Fibroblast of peridontal ligament (primary cell): ENCODE measurements at regions not wholly inside any gene's neighbourhood (a gene's known extent, or its start where the extent isn't known, plus 50 kb on each side); places are given as distances from the start of the nearest gene placed in this dataset.
"Not testable (repeated sequence)": the region's sequence is repeated elsewhere in the genome, so short reads cannot be mapped to it uniquely, and the experiment has no call there.

Experiments
- DNase-seq: peaks from one replicate; pipeline ENCODE4 v3.0.0-alpha.2; 2010; ENCODE audit errors: extremely low read depth

DNA sequence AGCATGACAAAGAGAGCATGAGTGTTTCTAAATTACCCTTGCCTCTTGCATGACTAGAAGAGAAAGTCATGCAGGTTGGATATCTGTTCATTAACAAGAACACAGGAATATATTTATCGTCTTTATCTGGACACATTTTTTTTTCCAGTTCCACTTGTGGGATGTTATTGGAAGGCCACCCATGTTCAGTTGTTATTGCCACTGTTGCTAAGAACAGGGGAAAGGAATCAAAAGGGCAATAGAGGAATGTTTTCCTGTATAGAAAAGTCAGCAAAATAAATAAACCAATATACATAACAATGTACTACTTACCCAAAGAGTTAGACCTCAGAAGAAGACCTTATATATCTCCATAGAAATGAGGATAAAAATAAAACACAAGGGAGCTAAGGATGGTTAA is 270.1 kb downstream of the QDPR start:
- no peak for DNase-seq

GRCh38 chr4:17238633-17239032 is 273.3 kb downstream of the QDPR start:
- DNase-seq = no peak

DNA sequence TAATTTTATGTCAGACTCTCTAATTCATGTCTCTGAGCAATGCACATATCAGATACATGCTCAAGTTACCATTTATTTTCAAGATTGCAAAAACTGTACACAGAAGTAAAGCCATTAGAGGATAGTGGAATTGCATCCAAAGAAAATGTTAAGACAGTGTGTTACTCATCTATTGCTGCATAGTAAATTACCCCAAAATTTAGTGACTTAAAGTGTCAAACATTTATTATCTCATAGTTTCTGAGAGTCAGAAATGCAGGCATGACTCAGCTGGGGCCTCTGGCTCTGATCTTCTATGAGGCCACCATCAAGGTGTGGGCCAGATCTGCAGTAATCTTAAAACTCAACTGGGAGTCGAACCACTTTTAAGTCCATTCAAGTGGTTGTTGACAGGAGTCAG is 275.2 kb downstream of the QDPR start:
- peak; percentile 88 for DNase-seq

- DNase-seq = no peak
Observed at GRCh38 chr4:17234678-17235077, 277.2 kb downstream of the QDPR start.

- peak; percentile 76 for DNase-seq
Observed at GRCh38 chr4:17232566-17233253, 279.2 kb downstream of the QDPR start.

DNA sequence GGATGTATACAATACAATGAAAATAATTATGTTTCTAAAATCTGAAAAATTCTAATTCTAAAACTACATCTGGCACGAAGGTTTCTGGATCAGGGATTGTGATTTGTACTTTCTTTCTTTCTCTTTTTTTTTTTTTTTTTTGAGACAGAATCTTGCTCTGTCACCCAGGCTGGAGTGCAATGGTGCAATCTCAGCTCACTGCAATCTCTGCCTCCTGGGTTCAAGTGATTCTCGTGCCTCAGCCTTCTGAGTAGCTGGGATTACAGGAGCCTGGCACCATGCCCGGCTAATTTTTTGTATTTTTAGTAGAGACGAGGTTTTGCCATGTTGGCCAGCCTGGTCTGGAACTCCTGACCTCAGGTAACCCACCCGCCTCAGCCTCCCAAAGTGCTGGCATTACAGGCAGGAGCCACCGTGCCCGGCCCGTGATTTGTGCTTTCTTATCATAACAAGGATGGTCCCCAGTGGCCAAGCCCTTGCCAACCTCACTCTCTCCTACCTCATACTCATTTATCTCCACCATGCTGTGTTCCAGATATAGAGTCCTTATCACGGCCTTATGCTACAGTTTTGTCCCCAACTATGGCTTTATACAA is 279.9 kb downstream of the QDPR start:
- DNase-seq = not testable (repeated sequence)

DNA sequence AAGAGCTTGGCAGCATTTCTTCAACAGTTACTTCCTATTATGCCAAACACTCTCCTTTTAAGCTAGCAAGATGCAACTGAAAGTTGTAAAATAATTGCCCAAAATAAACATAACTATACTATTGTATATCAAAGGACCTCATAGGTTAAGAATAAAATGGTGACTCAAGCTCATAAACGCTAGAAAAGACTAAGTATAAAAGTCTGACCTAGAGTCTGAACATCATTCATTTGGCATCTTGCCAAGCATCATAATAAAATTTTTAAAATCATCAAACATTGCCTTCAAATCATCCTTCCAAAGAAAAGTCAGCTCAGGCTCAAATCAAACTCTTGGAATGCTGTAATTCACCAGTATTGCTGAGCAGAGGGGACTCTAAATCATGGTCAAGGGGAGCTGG is 281.2 kb downstream of the QDPR start:
- no peak for DNase-seq

GRCh38 chr4:17220816-17221215 is 291.1 kb downstream of the QDPR start:
- DNase-seq = no peak

DNA sequence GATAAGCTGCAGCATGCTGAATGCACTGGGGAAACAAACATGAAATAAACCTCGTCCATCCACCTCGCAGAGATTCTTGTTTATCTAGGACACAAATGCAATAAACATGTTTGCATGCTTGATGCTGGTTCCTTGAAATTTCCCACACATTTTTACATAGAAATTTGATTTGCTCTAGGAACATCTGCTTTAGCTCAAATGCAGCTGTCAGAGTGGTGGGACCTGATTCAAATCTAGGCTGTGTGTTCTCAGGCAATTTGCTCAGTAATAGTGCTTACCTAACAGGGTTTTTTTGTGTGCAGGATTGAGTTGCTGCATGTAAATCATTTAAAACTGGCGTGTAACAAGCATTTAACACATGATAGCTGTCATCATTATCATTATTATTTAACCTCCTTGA is 293.1 kb downstream of the QDPR start:
- DNase-seq = no peak

GRCh38 chr4:17206829-17207801 is 304.8 kb downstream of the QDPR start:
- no peak for DNase-seq

DNA sequence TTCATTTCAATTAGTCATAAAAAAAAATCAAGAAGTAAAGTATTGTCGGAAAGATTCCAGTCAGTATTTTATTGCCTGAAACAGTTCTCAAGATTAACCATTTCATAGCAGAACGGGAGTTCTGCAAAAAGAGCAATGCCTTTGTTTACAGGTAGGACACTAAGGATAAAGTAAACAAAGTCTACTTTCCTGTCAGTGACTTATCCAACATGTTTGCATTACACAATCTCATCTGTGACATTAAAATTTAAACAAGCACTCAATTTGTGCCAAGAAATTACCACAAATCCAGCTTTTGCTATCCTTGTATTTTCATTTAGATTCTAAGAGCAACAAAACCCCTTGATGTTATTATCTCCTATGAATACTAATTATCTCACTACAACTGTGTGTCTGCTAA is 306.5 kb upstream of the LDB2 start:
- no peak for DNase-seq

GRCh38 chr4:17203797-17204196 is 305.4 kb upstream of the LDB2 start:
- DNase-seq = peak; percentile 34

GRCh38 chr4:17197070-17197469 is 298.6 kb upstream of the LDB2 start:
- no peak for DNase-seq

DNA sequence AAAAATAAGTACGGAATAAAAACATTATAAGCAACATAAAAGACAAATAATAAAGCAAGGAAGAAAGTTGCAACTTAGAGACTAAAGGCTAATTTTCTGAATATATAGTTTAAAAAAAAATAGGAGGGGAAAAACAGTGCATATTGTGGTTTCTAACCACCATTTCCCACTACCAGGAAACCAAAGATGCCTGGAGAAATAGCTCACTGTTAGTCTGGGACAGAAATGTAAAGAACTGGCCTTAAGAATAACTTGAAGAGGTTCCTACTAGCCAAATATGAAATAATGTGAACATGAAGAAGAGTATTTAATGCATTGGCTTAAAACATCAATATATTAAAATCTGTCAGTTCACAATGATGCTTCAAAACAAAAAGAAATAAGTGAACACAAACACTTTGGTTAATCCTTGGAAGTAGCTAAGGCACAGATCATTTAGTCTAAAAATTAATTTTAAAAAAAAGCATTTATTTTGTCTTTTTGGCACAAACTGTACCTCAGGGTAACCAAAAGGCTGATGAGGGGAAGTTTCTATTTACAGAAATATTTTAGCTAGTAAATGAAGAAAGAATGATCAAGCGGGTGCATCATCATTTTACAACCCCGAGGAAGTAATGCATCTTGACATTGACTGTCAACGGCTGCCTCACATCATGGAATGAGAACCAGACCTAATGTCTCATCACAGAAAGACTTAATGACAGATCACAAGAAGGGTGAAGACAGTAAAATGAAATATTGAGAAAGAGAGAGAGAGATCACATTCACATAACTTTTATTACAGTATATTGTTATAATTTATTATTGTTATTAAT is 297.2 kb upstream of the LDB2 start:
- DNase-seq = no peak

DNA sequence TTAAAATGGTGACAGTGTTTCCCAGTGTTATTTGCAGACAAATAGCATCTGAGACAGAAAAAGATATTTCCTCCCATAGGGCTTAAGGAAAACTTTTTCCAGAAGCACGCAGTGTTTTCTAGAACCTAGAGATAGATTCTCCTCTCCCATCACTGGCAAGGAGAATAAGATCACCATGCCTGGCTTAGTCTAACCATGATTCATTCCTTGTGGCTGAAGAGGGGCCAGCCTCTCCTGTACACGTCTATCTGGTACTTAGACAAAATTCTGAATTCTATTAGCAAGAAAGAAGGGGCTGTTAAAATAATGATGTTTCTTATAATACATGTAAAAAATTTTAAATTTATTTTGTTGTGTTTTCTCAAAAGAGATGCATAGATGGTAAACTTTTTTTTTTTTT is 296.1 kb upstream of the LDB2 start:
- DNase-seq = no peak

GRCh38 chr4:17189759-17190158 is 291.3 kb upstream of the LDB2 start:
- DNase-seq = no peak

DNA sequence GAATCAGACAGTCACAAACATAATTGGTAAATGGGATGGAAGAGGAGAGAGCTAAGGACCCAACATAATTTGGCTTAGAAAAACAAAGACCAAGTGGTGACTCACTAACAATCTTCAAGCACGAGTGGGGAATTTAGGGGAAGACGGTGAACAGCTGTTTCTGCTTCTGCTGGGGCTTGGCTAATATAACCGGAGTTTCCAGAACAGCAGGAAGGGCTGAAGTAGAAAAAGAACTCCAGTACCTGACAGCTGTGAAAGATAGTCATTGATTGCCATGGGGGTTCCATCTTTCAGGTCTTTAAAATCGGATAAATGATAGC is 290.9 kb upstream of the LDB2 start:
- peak; percentile 91 for DNase-seq

GRCh38 chr4:17188547-17189400 is 290.3 kb upstream of the LDB2 start:
- DNase-seq = peak; percentile 40

DNA sequence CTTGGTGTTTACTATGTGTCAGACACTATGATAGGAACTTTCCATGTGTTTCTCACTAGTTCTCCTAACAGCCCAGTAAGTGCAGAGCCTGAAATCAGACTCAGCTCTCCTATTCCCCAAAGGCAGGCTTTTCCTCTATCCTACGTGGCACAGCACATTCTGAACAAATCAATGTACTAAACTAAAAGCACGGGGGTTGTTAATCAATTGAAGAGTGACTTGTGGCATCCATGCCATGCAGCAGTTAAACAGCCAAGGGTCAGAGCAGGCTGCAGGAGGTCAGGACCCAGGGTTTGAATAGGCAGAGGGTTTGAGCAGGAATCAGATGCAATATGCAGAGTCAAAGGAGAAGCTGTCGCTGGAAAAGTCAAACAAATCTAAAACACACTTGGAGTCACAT is 289.7 kb upstream of the LDB2 start:
- peak; percentile 61 for DNase-seq

GRCh38 chr4:17187003-17187402 is 288.6 kb upstream of the LDB2 start:
- DNase-seq = no peak

DNA sequence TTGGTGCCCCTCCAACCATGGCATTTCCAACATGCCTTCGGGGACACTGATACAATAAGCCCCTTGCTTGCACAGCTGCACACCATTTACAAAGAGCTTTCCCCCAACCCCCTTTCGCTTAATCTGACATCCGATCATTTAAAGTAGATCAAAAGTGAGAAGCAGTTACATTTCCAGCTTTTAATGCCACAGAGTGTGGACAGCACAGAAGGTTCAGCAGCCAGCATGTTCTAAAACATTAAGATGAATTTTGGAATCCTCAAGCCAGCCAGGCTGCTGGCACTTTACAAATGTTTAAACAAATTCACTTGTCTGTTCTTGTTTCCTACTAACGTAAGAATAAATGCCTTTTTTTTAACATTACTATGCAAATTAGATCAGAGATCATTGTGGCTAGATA is 284.4 kb upstream of the LDB2 start:
- DNase-seq = no peak
